MG63 (cell line): ENCODE measurements at regions not wholly inside any gene's neighbourhood (a gene's known extent, or its start where the extent isn't known, plus 50 kb on each side); places are given as distances from the start of the nearest gene placed in this dataset.

Source experiments
- DNase-seq: peaks from one replicate; pipeline ENCODE4 v3.0.0-alpha.2; 2020
- H3K27me3 ChIP-seq: fragments of 250-450 bp; sonication (Bioruptor Pico); 2 replicates; pipeline ENCODE4 v1.5.1; 2020; ENCODE audit warnings: mild to moderate bottlenecking, moderate library complexity
- H3K36me3 ChIP-seq: fragments of 250-450 bp; sonication (Bioruptor Pico); 2 replicates; pipeline ENCODE4 v1.5.1; 2020; ENCODE audit warnings: mild to moderate bottlenecking, moderate library complexity
- H3K4me3 ChIP-seq: fragments of 250-450 bp; sonication (Bioruptor Pico); 2 replicates; pipeline ENCODE4 v1.5.1; 2020; ENCODE audit warnings: mild to moderate bottlenecking, moderate library complexity
- H3K9me3 ChIP-seq: fragments of 250-450 bp; sonication (Bioruptor Pico); 2 replicates; pipeline ENCODE4 v1.5.1; 2020; ENCODE audit warnings: mild to moderate bottlenecking, moderate library complexity

- H3K36me3 ChIP-seq: no peaks in the 10 kb centered on the region
- H3K4me3 ChIP-seq: peak overlapping the region; percentile 53
- no peaks in the 10 kb centered on the region for H3K9me3 ChIP-seq
- peak; percentile 47 for DNase-seq
- no peaks in the 10 kb centered on the region for H3K27me3 ChIP-seq
Measured at GRCh38 chr2:45168711-45169338, 159.6 kb upstream of the SIX2 start.

- H3K27me3 ChIP-seq: no peaks in the 10 kb centered on the region
- no peaks in the 10 kb centered on the region for H3K9me3 ChIP-seq
- peak overlapping the region; percentile 53 for H3K4me3 ChIP-seq
- no peaks in the 10 kb centered on the region for H3K36me3 ChIP-seq
- DNase-seq: no peak
Measured at GRCh38 chr2:45167920-45168629, 158.8 kb upstream of the SIX2 start.

GRCh38 chr2:45166229-45166890 is 157.1 kb upstream of the SIX2 start:
- DNase-seq: no peak
- Histone ChIP-seq H3K36me3 (no peaks in the 10 kb centered on the region), H3K4me3 (no peak overlapping the region), H3K9me3 (no peaks in the 10 kb centered on the region), H3K27me3 (no peaks in the 10 kb centered on the region)

GRCh38 chr2:45162711-45163110 is 153.5 kb upstream of the SIX2 start:
- DNase-seq: no peak
- no peaks in the 10 kb centered on the region for H3K36me3 ChIP-seq
- H3K27me3 ChIP-seq: no peaks in the 10 kb centered on the region
- H3K4me3 ChIP-seq: no peak overlapping the region
- H3K9me3 ChIP-seq: no peaks in the 10 kb centered on the region

- no peaks in the 10 kb centered on the region for H3K36me3 ChIP-seq
- no peak overlapping the region for H3K4me3 ChIP-seq
- H3K9me3 ChIP-seq: no peaks in the 10 kb centered on the region; the same call in 1 of the 2 replicates
- no peak for DNase-seq
- H3K27me3 ChIP-seq: no peaks in the 10 kb centered on the region
Measured at GRCh38 chr2:45156605-45157004, 147.4 kb upstream of the SIX2 start.

GRCh38 chr2:45154606-45155155 is 145.4 kb upstream of the SIX2 start:
- Histone ChIP-seq H3K9me3 (peaks cover 2% of the 10 kb centered on the region), H3K36me3 (no peaks in the 10 kb centered on the region), H3K4me3 (no peak overlapping the region), H3K27me3 (no peaks in the 10 kb centered on the region)
- DNase-seq: no peak

GRCh38 chr2:45154144-45154543 is 144.9 kb upstream of the SIX2 start:
- Histone ChIP-seq H3K36me3 (no peaks in the 10 kb centered on the region), H3K4me3 (no peak overlapping the region), H3K9me3 (peaks cover 2% of the 10 kb centered on the region), H3K27me3 (no peaks in the 10 kb centered on the region)
- no peak for DNase-seq

GRCh38 chr2:45153121-45153520 is 143.9 kb upstream of the SIX2 start:
- Histone ChIP-seq H3K27me3 (no peaks in the 10 kb centered on the region), H3K4me3 (no peak overlapping the region)

GRCh38 chr2:45152691-45153090 is 143.4 kb upstream of the SIX2 start:
- Histone ChIP-seq H3K9me3 (peaks cover 2% of the 10 kb centered on the region), H3K4me3 (no peak overlapping the region), H3K36me3 (no peaks in the 10 kb centered on the region), H3K27me3 (no peaks in the 10 kb centered on the region)
- no peak for DNase-seq

More at GRCh38 chr2:45153121-45153520, 143.9 kb upstream of the SIX2 start:
- H3K9me3 ChIP-seq: peaks cover 2% of the 10 kb centered on the region
- DNase-seq: no peak
- no peaks in the 10 kb centered on the region for H3K36me3 ChIP-seq

- no peak overlapping the region for H3K4me3 ChIP-seq
- H3K9me3 ChIP-seq: no peaks in the 10 kb centered on the region
- no peak for DNase-seq
- H3K27me3 ChIP-seq: no peaks in the 10 kb centered on the region
- no peaks in the 10 kb centered on the region for H3K36me3 ChIP-seq
Measured at GRCh38 chr2:45145073-45145899, 136.0 kb upstream of the SIX2 start.

- Histone ChIP-seq H3K9me3 (no peaks in the 10 kb centered on the region), H3K4me3 (no peak overlapping the region), H3K36me3 (no peaks in the 10 kb centered on the region), H3K27me3 (no peaks in the 10 kb centered on the region)
- no peak for DNase-seq
Measured at GRCh38 chr2:45141883-45142866, 132.9 kb upstream of the SIX2 start.

GRCh38 chr2:45140675-45141074 is 131.4 kb upstream of the SIX2 start:
- DNase-seq: no peak
- Histone ChIP-seq H3K36me3 (no peaks in the 10 kb centered on the region), H3K27me3 (no peaks in the 10 kb centered on the region), H3K4me3 (no peak overlapping the region), H3K9me3 (no peaks in the 10 kb centered on the region)

GRCh38 chr2:45138904-45139303 is 129.7 kb upstream of the SIX2 start:
- DNase-seq: no peak
- no peak overlapping the region for H3K4me3 ChIP-seq
- H3K27me3 ChIP-seq: no peaks in the 10 kb centered on the region
- H3K36me3 ChIP-seq: no peaks in the 10 kb centered on the region
- no peaks in the 10 kb centered on the region for H3K9me3 ChIP-seq

- DNase-seq: no peak
- H3K9me3 ChIP-seq: no peaks in the 10 kb centered on the region
- H3K4me3 ChIP-seq: no peak overlapping the region
- no peaks in the 10 kb centered on the region for H3K27me3 ChIP-seq
- H3K36me3 ChIP-seq: no peaks in the 10 kb centered on the region
Measured at GRCh38 chr2:45137966-45138695, 128.9 kb upstream of the SIX2 start.

- Histone ChIP-seq H3K36me3 (no peaks in the 10 kb centered on the region), H3K4me3 (no peak overlapping the region), H3K27me3 (no peaks in the 10 kb centered on the region), H3K9me3 (peaks cover 3% of the 10 kb centered on the region; the same call in 1 of the 2 replicates)
- peak; percentile 15 for DNase-seq
Measured at GRCh38 chr2:45134726-45135125, 125.5 kb upstream of the SIX2 start.
